ENCODE measurements at regions not wholly inside any gene's neighbourhood (a gene's known extent, or its start where the extent isn't known, plus 50 kb on each side); places are given as distances from the start of the nearest gene placed in this dataset.

- Mint-ChIP-seq H3K9me3 (no peaks in the 10 kb centered on the region), H3K4me3 (no peak overlapping the region), H3K36me3 (ENCODE audit: low read depth) (no peaks in the 10 kb centered on the region), H3K4me1 (ENCODE audit: low read depth) (no peaks in the 10 kb centered on the region), H3K27ac (no peak overlapping the region), H3K27me3 (ENCODE audit: insufficient read depth) (no peaks in the 10 kb centered on the region)
- intact Hi-C loops (cut with micrococcal nuclease): no loop called here
- no peak for DNase-seq (ENCODE audit: low spot score)
Observed at GRCh38 chr1:88250915-88251314, 433.2 kb upstream of the PKN2 start.

- Mint-ChIP-seq H3K27ac (no peak overlapping the region), H3K4me3 (no peak overlapping the region), H3K27me3 (ENCODE audit: insufficient read depth) (no peaks in the 10 kb centered on the region)
Observed at GRCh38 chr1:88252745-88253144, 431.3 kb upstream of the PKN2 start.

GRCh38 chr1:88265606-88266005 is 418.5 kb upstream of the PKN2 start:
- Mint-ChIP-seq H3K27me3 (ENCODE audit: insufficient read depth) (peaks cover 3% of the 10 kb centered on the region), H3K36me3 (ENCODE audit: low read depth) (no peaks in the 10 kb centered on the region), H3K27ac (no peak overlapping the region), H3K4me3 (no peak overlapping the region), H3K4me1 (ENCODE audit: low read depth) (no peaks in the 10 kb centered on the region), H3K9me3 (no peaks in the 10 kb centered on the region)
- intact Hi-C loops (cut with micrococcal nuclease): no loop called here
- DNase-seq (ENCODE audit: low spot score): no peak

More at GRCh38 chr1:88252745-88253144, 431.3 kb upstream of the PKN2 start:
- Mint-ChIP-seq H3K36me3 (ENCODE audit: low read depth) (no peaks in the 10 kb centered on the region), H3K9me3 (no peaks in the 10 kb centered on the region), H3K4me1 (ENCODE audit: low read depth) (no peaks in the 10 kb centered on the region)
- intact Hi-C loops (cut with micrococcal nuclease): no loop called here
- DNase-seq (ENCODE audit: low spot score): no peak

DNA sequence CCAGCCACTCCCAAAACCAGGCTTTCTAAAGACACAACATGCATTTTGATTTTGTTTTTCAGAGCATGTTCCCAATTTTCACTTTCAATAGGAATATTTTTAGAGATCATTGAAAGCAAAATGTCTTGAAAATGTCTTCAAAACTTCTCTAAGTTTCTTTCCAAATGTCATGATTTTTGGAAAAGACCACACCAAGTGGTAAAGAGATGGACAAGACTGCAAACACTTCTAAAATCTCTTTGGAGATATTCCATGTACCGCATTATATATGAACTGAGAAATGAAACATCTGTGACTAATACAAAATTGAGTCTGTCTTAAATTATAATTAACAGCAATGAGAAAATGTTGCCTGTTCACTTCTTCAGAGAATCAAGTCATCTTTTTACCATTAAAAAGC is 418.0 kb upstream of the PKN2 start:
- intact Hi-C loops (cut with micrococcal nuclease): no loop called here
- Mint-ChIP-seq H3K27ac (no peak overlapping the region), H3K9me3 (no peaks in the 10 kb centered on the region), H3K36me3 (ENCODE audit: low read depth) (no peaks in the 10 kb centered on the region), H3K27me3 (ENCODE audit: insufficient read depth) (peaks cover 3% of the 10 kb centered on the region), H3K4me1 (ENCODE audit: low read depth) (no peaks in the 10 kb centered on the region), H3K4me3 (no peak overlapping the region)
- no peak for DNase-seq (ENCODE audit: low spot score)

GRCh38 chr1:88272216-88272615 is 411.9 kb upstream of the PKN2 start:
- no peak overlapping the region for H3K4me3 Mint-ChIP-seq
- H3K27me3 Mint-ChIP-seq (ENCODE audit: insufficient read depth): no peaks in the 10 kb centered on the region
- no peaks in the 10 kb centered on the region for H3K36me3 Mint-ChIP-seq (ENCODE audit: low read depth)
- no peak for DNase-seq (ENCODE audit: low spot score)
- H3K4me1 Mint-ChIP-seq (ENCODE audit: low read depth): no peaks in the 10 kb centered on the region
- H3K27ac Mint-ChIP-seq: no peak overlapping the region
- H3K9me3 Mint-ChIP-seq: no peaks in the 10 kb centered on the region
- intact Hi-C loops (cut with micrococcal nuclease): no loop called here

- H3K9me3 Mint-ChIP-seq: no peaks in the 10 kb centered on the region
- no peak overlapping the region for H3K27ac Mint-ChIP-seq
- H3K4me1 Mint-ChIP-seq (ENCODE audit: low read depth): no peaks in the 10 kb centered on the region
- H3K36me3 Mint-ChIP-seq (ENCODE audit: low read depth): no peaks in the 10 kb centered on the region
- no peak overlapping the region for H3K4me3 Mint-ChIP-seq
- no peaks in the 10 kb centered on the region for H3K27me3 Mint-ChIP-seq (ENCODE audit: insufficient read depth)
- no peak for DNase-seq (ENCODE audit: low spot score)
- intact Hi-C loops (cut with micrococcal nuclease): no loop called here
Observed at GRCh38 chr1:88274431-88274830, 409.6 kb upstream of the PKN2 start.

DNA sequence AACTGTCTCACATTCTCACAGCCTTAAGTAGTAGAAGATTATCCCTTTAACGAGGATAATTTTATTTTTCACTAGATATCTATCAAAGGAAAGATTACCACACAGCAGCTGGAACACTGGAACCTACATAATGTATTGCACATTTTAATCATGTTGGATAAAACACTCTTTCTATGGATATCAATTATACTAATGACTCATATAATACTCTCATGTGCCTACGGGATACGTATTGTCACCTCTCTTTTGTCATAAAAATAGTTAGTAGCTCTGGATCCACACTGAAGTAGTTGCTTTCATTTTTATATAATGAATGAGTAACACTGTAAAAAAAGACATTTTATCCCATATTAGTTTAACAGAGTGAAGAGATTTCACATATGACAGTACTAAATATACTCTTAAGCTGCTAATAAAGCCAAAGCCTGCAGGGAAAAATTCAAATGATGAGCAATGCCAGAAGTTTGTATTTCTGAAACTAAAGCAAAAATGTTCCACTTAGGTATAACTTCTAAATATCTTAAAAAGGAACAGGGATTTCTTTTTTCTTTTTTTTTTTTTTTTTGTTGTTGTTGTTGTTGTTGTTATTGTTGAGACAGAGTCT is 408.7 kb upstream of the PKN2 start:
- H3K4me1 Mint-ChIP-seq (ENCODE audit: low read depth): no peaks in the 10 kb centered on the region
- no peak overlapping the region for H3K4me3 Mint-ChIP-seq
- intact Hi-C loops (cut with micrococcal nuclease): no loop called here
- no peaks in the 10 kb centered on the region for H3K9me3 Mint-ChIP-seq
- H3K36me3 Mint-ChIP-seq (ENCODE audit: low read depth): no peaks in the 10 kb centered on the region
- no peak for DNase-seq (ENCODE audit: low spot score)
- no peaks in the 10 kb centered on the region for H3K27me3 Mint-ChIP-seq (ENCODE audit: insufficient read depth)
- no peak overlapping the region for H3K27ac Mint-ChIP-seq

- H3K27me3 Mint-ChIP-seq (ENCODE audit: insufficient read depth): no peaks in the 10 kb centered on the region
- H3K4me3 Mint-ChIP-seq: no peak overlapping the region
- H3K9me3 Mint-ChIP-seq: no peaks in the 10 kb centered on the region
- no peaks in the 10 kb centered on the region for H3K4me1 Mint-ChIP-seq (ENCODE audit: low read depth)
- H3K36me3 Mint-ChIP-seq (ENCODE audit: low read depth): no peaks in the 10 kb centered on the region
- intact Hi-C loops (cut with micrococcal nuclease): no loop called here
- DNase-seq (ENCODE audit: low spot score): no peak
- no peak overlapping the region for H3K27ac Mint-ChIP-seq
Observed at GRCh38 chr1:88276163-88276562, 407.9 kb upstream of the PKN2 start.

GRCh38 chr1:88284066-88284465 is 400.0 kb upstream of the PKN2 start:
- Mint-ChIP-seq H3K27ac (no peak overlapping the region), H3K4me1 (ENCODE audit: low read depth) (no peaks in the 10 kb centered on the region), H3K4me3 (no peak overlapping the region), H3K9me3 (no peaks in the 10 kb centered on the region), H3K36me3 (ENCODE audit: low read depth) (no peaks in the 10 kb centered on the region), H3K27me3 (ENCODE audit: insufficient read depth) (peaks cover 2% of the 10 kb centered on the region)
- no peak for DNase-seq (ENCODE audit: low spot score)
- intact Hi-C loops (cut with micrococcal nuclease): no loop called here

DNA sequence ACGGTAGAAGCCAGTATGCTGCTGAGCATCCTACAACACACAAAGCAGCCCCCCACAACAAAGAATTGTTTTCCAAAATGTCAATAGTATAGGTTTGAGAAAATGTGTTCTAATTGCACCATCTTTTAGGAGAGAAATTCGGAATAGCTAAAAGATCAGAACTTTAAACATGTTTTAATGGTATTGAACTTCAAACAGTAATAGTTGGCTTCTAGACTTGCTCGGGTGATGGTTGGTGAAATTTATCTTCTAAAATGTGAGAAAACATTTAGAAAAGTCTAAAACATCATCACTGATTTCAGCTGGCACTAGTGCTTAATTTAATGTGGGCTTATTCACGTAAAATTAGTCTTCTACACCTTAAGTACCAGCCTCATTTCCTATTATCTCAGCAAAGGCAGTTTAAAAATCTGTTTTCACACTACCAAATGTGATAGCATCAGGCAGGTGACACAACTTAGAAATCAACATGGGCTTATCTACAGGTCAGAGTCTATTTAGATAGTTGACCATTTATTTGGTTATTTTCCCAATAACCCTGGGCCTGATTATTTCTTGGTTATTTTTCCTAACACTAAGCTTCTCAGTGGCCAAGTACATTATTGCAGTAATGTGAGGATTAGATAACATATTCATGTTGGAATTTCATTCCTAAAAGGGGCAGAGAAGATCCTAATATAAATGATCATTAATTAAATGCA is 399.3 kb upstream of the PKN2 start:
- intact Hi-C loops (cut with micrococcal nuclease): no loop called here
- Mint-ChIP-seq H3K27ac (no peak overlapping the region), H3K4me3 (no peak overlapping the region), H3K27me3 (ENCODE audit: insufficient read depth) (peaks cover 2% of the 10 kb centered on the region), H3K36me3 (ENCODE audit: low read depth) (no peaks in the 10 kb centered on the region), H3K9me3 (no peaks in the 10 kb centered on the region), H3K4me1 (ENCODE audit: low read depth) (no peaks in the 10 kb centered on the region)
- DNase-seq (ENCODE audit: low spot score): no peak

DNA sequence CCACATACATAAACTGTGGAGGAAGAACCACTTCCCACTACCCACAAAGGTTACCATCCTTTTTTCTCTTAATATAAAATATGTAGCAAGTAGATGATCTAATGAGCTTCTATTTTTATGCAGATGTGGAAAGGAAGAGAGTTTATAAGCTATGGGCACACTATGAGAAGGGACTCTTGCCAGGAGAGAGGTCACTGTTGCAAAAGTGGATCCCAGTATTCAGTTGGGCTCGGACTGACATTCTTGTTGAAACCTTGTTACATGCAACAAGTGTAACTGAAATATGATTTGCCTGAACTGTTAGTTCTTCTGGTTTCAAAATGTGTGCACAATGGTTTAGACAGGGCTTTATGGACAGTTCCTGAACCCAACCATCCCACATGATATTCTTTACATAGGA is 397.4 kb upstream of the PKN2 start:
- Mint-ChIP-seq H3K4me1 (ENCODE audit: low read depth) (no peaks in the 10 kb centered on the region), H3K9me3 (no peaks in the 10 kb centered on the region), H3K27me3 (ENCODE audit: insufficient read depth) (peaks cover 2% of the 10 kb centered on the region), H3K27ac (no peak overlapping the region), H3K36me3 (ENCODE audit: low read depth) (no peaks in the 10 kb centered on the region), H3K4me3 (no peak overlapping the region)
- intact Hi-C loops (cut with micrococcal nuclease): no loop called here
- DNase-seq (ENCODE audit: low spot score): no peak

- H3K36me3 Mint-ChIP-seq (ENCODE audit: low read depth): no peaks in the 10 kb centered on the region
- DNase-seq (ENCODE audit: low spot score): no peak
- H3K4me1 Mint-ChIP-seq (ENCODE audit: low read depth): no peaks in the 10 kb centered on the region
- peaks cover 2% of the 10 kb centered on the region for H3K27me3 Mint-ChIP-seq (ENCODE audit: insufficient read depth)
- H3K4me3 Mint-ChIP-seq: no peak overlapping the region
- H3K9me3 Mint-ChIP-seq: no peaks in the 10 kb centered on the region
- H3K27ac Mint-ChIP-seq: no peak overlapping the region
- intact Hi-C loops (cut with micrococcal nuclease): no loop called here
Observed at GRCh38 chr1:88288571-88288970, 395.5 kb upstream of the PKN2 start.

- H3K9me3 Mint-ChIP-seq: no peaks in the 10 kb centered on the region
- DNase-seq (ENCODE audit: low spot score): no peak
- H3K4me3 Mint-ChIP-seq: no peak overlapping the region
- no peaks in the 10 kb centered on the region for H3K36me3 Mint-ChIP-seq (ENCODE audit: low read depth)
- intact Hi-C loops (cut with micrococcal nuclease): no loop called here
- no peaks in the 10 kb centered on the region for H3K4me1 Mint-ChIP-seq (ENCODE audit: low read depth)
- no peak overlapping the region for H3K27ac Mint-ChIP-seq
- peaks cover under 1% of the 10 kb centered on the region for H3K27me3 Mint-ChIP-seq (ENCODE audit: insufficient read depth)
Observed at GRCh38 chr1:88289401-88290102, 394.5 kb upstream of the PKN2 start.

Measured in activated T-helper 1 cell treated with anti-CD3 and anti-CD28 coated beads, Interleukin-12 subunit alpha, Interleukin-12 subunit beta, Interleukin-2, Interleukin-4 antibody, amounts not matched to agents 30 ng/mL and 10 ng/mL and 1 ng/mL, durations not matched to agents 14 hours and 24 hours and 36 hours (primary cell).